Ramos (cell line): ENCODE measurements at regions not wholly inside any gene's neighbourhood (a gene's known extent, or its start where the extent isn't known, plus 50 kb on each side); places are given as distances from the start of the nearest gene placed in this dataset.

ENCODE experiments used
- in situ Hi-C: fragments of 300-500 bp; cut with MboI; formaldehyde crosslinking; loops from one replicate; pipeline ENCODE4 v1.14.3; 2022; ENCODE audit warnings: low sequenced_read_pairs; ENCODE audit not compliant: unreplicated experiment

GRCh38 chr2:87476223-87476872, 271.5 kb upstream of the PLGLB2 start:
- in situ Hi-C loops, result loop anchor here (25.0 kb wide), 1 partner anchor 536 kb away; the partner anchor contains the start of gene RNU2-63P

GRCh38 chr2:87476936-87477335, 271.0 kb upstream of the PLGLB2 start:
- in situ Hi-C loops, result loop anchor here (25.0 kb wide), 1 partner anchor 535 kb away; the partner anchor contains the start of gene RNU2-63P

- in situ Hi-C loops, result loop anchor here (25.0 kb wide), 1 partner anchor 534 kb away; the partner anchor contains the start of gene RNU2-63P
Measured at GRCh38 chr2:87477669-87478428, 270.0 kb upstream of the PLGLB2 start.

- in situ Hi-C loops, result loop anchor here (25.0 kb wide), 1 partner anchor 533 kb away; the partner anchor contains the start of gene RNU2-63P
Measured at GRCh38 chr2:87478911-87479310, 269.0 kb upstream of the PLGLB2 start.

- in situ Hi-C loops, result loop anchor here (25.0 kb wide), 1 partner anchor 529 kb away; the partner anchor contains the start of gene RNU2-63P
Measured at GRCh38 chr2:87483093-87483680, 264.7 kb upstream of the PLGLB2 start.

GRCh38 chr2:87484363-87484762, 263.5 kb upstream of the PLGLB2 start:
- in situ Hi-C loops, result loop anchor here (25.0 kb wide), 1 partner anchor 528 kb away; the partner anchor contains the start of gene RNU2-63P

GRCh38 chr2:87485455-87485854, 262.4 kb upstream of the PLGLB2 start:
- in situ Hi-C loops, result loop anchor here (25.0 kb wide), 1 partner anchor 527 kb away; the partner anchor contains the start of gene RNU2-63P

GRCh38 chr2:87485884-87486283, 262.0 kb upstream of the PLGLB2 start:
- in situ Hi-C loops, result loop anchor here (25.0 kb wide), 1 partner anchor 526 kb away; the partner anchor contains the start of gene RNU2-63P

GRCh38 chr2:87486413-87486812, 261.5 kb upstream of the PLGLB2 start:
- in situ Hi-C loops, result loop anchor here (25.0 kb wide), 1 partner anchor 526 kb away; the partner anchor contains the start of gene RNU2-63P

- in situ Hi-C loops, result loop anchor here (25.0 kb wide), 1 partner anchor 524 kb away; the partner anchor contains the start of gene RNU2-63P
Measured at GRCh38 chr2:87488021-87488420, 259.9 kb upstream of the PLGLB2 start.

GRCh38 chr2:87488991-87489390, 258.9 kb upstream of the PLGLB2 start:
- in situ Hi-C loops, result loop anchor here (25.0 kb wide), 1 partner anchor 523 kb away; the partner anchor contains the start of gene RNU2-63P

- in situ Hi-C loops, result loop anchor here (25.0 kb wide), 1 partner anchor 517 kb away; the partner anchor contains the start of gene RNU2-63P
Measured at GRCh38 chr2:87494846-87495245, 253.0 kb upstream of the PLGLB2 start.

- in situ Hi-C loops, result loop anchor here (25.0 kb wide), 1 partner anchor 517 kb away; the partner anchor contains the start of gene RNU2-63P
Measured at GRCh38 chr2:87495455-87495854, 252.4 kb upstream of the PLGLB2 start.

- in situ Hi-C loops, result loop anchor here (25.0 kb wide), 1 partner anchor 516 kb away; the partner anchor contains the start of gene RNU2-63P
Measured at GRCh38 chr2:87496036-87497006, 251.6 kb upstream of the PLGLB2 start.

- in situ Hi-C loops, result loop anchor here (25.0 kb wide), 1 partner anchor 515 kb away; the partner anchor contains the start of gene RNU2-63P
Measured at GRCh38 chr2:87497135-87497534, 250.8 kb upstream of the PLGLB2 start.

- in situ Hi-C loops, result loop anchor here (25.0 kb wide), 1 partner anchor 515 kb away; the partner anchor contains the start of gene RNU2-63P
Measured at GRCh38 chr2:87497700-87498099, 250.2 kb upstream of the PLGLB2 start.

- in situ Hi-C loops, result loop anchor here (25.0 kb wide), 1 partner anchor 514 kb away; the partner anchor contains the start of gene RNU2-63P
Measured at GRCh38 chr2:87498169-87498853, 249.6 kb upstream of the PLGLB2 start.

GRCh38 chr2:87498854-87499238, 249.0 kb upstream of the PLGLB2 start:
- in situ Hi-C loops, result loop anchor here (25.0 kb wide), 1 partner anchor 513 kb away; the partner anchor contains the start of gene RNU2-63P
